ENCODE measurements at regions not wholly inside any gene's neighbourhood (a gene's known extent, or its start where the extent isn't known, plus 50 kb on each side); places are given as distances from the start of the nearest gene placed in this dataset.

GRCh38 chr22:48708558-48709245 is 1119.0 kb downstream of the BRD1 start:
- TF ChIP-seq CTCF (IDR thresholded peaks at IDR 0.05) (no peak), POLR2A (IDR thresholded peaks at IDR 0.05) (no peak)

Data from tibial nerve (tissue), 3 donors.